Kidney epithelial cell (primary cell): ENCODE measurements at regions not wholly inside any gene's neighbourhood (a gene's known extent, or its start where the extent isn't known, plus 50 kb on each side); places are given as distances from the start of the nearest gene placed in this dataset.

Experiments
- DNase-seq: peaks from one replicate; pipeline ENCODE4 v3.0.0-alpha.2; 2010; ENCODE audit warnings: low read depth
- H3K27me3 ChIP-seq: 2 replicates; pipeline ENCODE4 v1.6.0; 2011; ENCODE audit warnings: low read length; ENCODE audit not compliant: control insufficient read depth, insufficient read depth
- H3K36me3 ChIP-seq: 2 replicates; pipeline ENCODE4 v1.5.1; 2011; ENCODE audit warnings: low read length; ENCODE audit not compliant: control insufficient read depth, insufficient read depth
- H3K4me3 ChIP-seq: 2 replicates; pipeline ENCODE4 v1.5.1; 2011; ENCODE audit warnings: low read depth, mild to moderate bottlenecking, control low read depth, low read length
- TF ChIP-seq, protein P1 (sequence below): IDR thresholded peaks from 2 replicates; pipeline ENCODE4 v1.5.1; 2011; ENCODE audit warnings: mild to moderate bottlenecking, moderate library complexity, low read length, control low read depth, inconsistent platforms; ENCODE audit not compliant: insufficient read depth, poor library complexity, severe bottlenecking

DNA sequence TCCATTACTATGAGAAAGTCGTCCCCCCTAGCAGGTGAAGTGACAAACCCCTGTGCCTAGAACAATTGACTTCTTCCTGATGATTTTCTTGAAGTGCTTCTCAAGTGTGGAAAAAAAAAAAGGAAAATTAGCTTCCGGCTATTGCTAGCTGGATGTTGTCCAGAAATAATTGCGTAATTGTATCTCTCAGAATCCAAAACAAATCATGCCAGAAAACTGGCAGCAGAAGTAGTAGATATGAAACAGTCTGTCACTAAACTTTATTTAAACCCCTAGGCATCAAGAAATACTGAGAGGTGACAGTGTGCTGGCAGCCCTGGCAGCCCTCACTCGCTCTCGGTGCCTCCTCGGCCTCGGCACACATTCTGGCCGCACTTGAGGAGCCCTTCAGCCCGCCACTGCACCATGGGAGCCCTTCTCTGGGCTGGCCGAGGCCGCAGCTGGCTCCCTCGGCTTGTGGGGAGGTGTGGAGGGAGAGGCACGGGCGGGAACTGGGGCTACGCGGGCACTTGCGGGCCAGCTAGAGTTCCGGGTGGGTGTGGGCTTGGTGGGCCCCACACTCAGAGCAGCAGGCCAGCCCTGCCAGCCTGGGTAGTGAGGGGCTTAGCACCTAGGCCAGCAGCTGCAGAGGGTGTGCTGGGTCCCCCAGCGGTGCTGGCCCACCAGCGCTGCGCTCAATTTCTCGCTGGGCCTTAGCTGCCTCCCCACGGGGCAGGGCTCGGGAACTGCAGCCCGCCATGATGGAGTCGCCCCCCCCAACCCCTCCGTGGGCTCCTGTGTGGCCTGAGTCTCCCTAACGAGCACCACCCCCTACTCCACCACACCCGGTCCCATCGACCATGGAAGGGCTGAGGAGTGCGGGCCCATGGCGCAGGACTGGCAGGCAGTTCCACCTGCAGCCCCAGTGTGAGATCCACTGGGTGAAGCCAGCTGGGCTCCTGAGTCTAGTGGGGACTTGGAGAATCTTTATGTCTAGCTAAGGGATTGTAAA, 80.5 kb upstream of the ABCA12 start:
- Histone ChIP-seq H3K27me3 (no peaks in the 10 kb centered on the region), H3K4me3 (no peak overlapping the region), H3K36me3 (no peaks in the 10 kb centered on the region)
- TF ChIP-seq, protein P1, sequence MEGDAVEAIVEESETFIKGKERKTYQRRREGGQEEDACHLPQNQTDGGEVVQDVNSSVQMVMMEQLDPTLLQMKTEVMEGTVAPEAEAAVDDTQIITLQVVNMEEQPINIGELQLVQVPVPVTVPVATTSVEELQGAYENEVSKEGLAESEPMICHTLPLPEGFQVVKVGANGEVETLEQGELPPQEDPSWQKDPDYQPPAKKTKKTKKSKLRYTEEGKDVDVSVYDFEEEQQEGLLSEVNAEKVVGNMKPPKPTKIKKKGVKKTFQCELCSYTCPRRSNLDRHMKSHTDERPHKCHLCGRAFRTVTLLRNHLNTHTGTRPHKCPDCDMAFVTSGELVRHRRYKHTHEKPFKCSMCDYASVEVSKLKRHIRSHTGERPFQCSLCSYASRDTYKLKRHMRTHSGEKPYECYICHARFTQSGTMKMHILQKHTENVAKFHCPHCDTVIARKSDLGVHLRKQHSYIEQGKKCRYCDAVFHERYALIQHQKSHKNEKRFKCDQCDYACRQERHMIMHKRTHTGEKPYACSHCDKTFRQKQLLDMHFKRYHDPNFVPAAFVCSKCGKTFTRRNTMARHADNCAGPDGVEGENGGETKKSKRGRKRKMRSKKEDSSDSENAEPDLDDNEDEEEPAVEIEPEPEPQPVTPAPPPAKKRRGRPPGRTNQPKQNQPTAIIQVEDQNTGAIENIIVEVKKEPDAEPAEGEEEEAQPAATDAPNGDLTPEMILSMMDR, result no peak
- DNase-seq, result no peak

DNA sequence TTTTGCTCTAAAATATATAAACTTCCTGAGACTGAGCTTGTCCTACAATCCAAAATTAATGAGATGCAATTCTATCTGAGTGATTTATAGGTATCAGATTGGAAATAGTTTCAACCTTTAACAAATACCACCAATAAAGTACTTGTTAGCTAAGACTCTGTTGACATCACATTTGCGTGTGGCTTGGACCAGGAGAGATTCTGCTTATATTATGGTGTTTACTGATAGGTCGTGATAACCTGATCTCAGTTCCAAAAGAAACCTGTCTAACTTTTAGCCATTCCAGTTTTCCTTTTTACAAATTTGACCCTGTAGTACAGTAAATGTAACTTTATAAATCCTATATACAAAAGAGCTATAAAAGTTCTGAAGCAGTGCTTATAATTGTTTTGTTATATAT, 78.4 kb upstream of the ABCA12 start:
- no peaks in the 10 kb centered on the region for H3K36me3 ChIP-seq
- no peak for DNase-seq
- TF ChIP-seq, protein P1, result no peak
- H3K4me3 ChIP-seq, result no peak overlapping the region
- no peaks in the 10 kb centered on the region for H3K27me3 ChIP-seq

DNA sequence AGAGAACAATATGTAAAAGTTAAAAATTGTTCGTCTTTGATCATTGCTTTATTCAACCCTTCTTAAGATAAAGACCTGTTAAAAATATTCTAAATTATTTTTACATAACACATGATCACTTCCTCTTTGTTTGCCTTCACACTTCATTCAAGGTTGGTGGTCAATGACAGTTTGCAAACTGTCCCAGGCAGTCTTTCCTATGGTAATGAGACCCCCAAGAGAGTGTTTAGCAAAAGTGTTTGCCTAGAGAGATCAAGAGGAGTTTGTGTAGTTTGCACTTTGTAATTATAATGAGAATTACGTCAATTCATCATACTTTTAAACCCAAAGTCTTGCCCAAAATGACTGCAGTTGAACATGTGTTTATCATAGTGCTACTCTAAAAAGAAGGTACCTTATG, 77.2 kb upstream of the ABCA12 start:
- Histone ChIP-seq H3K36me3 (no peaks in the 10 kb centered on the region), H3K27me3 (no peaks in the 10 kb centered on the region), H3K4me3 (no peak overlapping the region)
- TF ChIP-seq, protein P1, result no peak
- DNase-seq, result no peak

DNA sequence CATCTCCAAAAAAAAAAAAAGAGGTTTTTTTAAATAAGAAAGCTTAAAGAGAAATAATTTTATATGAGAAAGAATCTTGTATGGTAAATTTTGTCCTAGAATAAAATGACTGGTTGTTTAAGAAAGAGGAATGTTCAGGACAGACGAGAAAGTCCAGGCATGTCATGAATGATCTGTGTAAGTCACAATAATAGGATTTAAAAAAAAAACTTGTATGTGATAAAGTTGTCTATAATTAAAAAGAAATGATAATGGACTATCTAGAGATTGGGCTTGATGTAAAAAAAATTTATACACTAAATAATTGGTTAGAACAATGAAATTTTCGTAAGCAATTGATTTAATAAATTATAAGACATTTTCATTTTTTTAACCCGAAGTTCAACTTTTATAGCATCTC, 71.7 kb upstream of the ABCA12 start:
- TF ChIP-seq, protein P1, result no peak
- no peaks in the 10 kb centered on the region for H3K36me3 ChIP-seq
- DNase-seq, result no peak
- H3K27me3 ChIP-seq, result no peaks in the 10 kb centered on the region
- no peak overlapping the region for H3K4me3 ChIP-seq

DNA sequence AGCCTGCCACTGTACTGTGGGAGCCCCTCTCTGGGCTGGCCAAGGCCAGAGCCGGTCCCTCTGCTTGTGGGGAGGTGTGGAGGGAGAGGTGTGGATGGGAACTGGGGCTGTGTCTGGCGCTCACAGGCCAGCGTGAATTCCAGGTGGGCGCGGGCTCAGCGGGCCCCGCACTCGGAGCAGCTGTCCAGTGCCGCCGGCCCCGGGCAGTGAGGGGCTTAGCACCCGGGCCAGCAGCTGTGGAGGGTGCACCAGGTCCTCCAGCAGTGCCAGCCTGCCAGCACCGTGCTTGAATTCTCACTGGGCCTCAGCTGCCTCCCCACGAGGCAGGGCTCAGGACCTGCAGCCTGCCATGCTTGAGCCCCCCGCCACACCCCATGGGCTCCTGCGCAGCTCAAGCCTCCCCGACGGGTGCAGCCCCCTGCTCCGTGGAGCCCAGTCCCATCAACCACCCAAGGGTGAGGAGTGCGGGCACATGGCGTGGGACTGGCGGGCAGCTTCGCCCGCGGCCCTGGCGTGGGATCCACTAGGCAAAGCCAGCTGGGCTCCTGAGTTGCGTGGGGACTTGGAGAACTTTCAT, 69.5 kb upstream of the ABCA12 start:
- Histone ChIP-seq H3K36me3 (no peaks in the 10 kb centered on the region), H3K4me3 (no peak overlapping the region), H3K27me3 (no peaks in the 10 kb centered on the region)
- TF ChIP-seq, protein P1, result no peak
- no peak for DNase-seq
